ENCODE measurements at regions not wholly inside any gene's neighbourhood (a gene's known extent, or its start where the extent isn't known, plus 50 kb on each side); places are given as distances from the start of the nearest gene placed in this dataset.

- TF ChIP-seq MXI1 (conservative IDR thresholded peaks at IDR 0.05; ENCODE audit: poor library complexity, severe bottlenecking) (no peak), SMC3 (conservative IDR thresholded peaks at IDR 0.05; ENCODE audit: poor library complexity) (no peak), CTCF (IDR thresholded peaks at IDR 0.05; ENCODE audit: poor library complexity, severe bottlenecking) (no peak), EP300 (conservative IDR thresholded peaks at IDR 0.05; ENCODE audit: poor library complexity, severe bottlenecking) (no peak), REST (IDR thresholded peaks at IDR 0.05; ENCODE audit: borderline replicate concordance) (no peak), EZH2 (IDR thresholded peaks at IDR 0.05; ENCODE audit: borderline replicate concordance, insufficient read depth, low read length, poor library complexity, severe bottlenecking) (no peak)
Measured at GRCh38 chr10:42304341-42304740, 334.0 kb downstream of the ZNF33B start.

Data from neural cell (in vitro differentiated cells).